Keratinocyte (primary cell): ENCODE measurements at regions not wholly inside any gene's neighbourhood (a gene's known extent, or its start where the extent isn't known, plus 50 kb on each side); places are given as distances from the start of the nearest gene placed in this dataset.

ENCODE experiments used
- DNase-seq: peaks from one replicate; pipeline ENCODE4 v3.0.0-alpha.2; 2011; ENCODE audit warnings: low read depth, missing footprints, low spot score
- FAIRE-seq: peaks from 2 replicates; lab custom pipeline; 2011; peaks lifted over from hg19 to GRCh38; lab: Jason Lieb, UNC
- H2AFZ ChIP-seq: 2 replicates; pipeline ENCODE4 v1.6.0; 2012; ENCODE audit warnings: low read length, control low read depth, inconsistent platforms; ENCODE audit not compliant: control insufficient read depth
- H3K27ac ChIP-seq: 2 replicates; pipeline ENCODE4 v1.5.1; 2011; ENCODE audit warnings: low read length; ENCODE audit not compliant: control insufficient read depth, insufficient read depth
- H3K27me3 ChIP-seq: 3 replicates; pipeline ENCODE4 v1.6.0; 2011; ENCODE audit warnings: low read length; ENCODE audit not compliant: control insufficient read depth, insufficient read depth; ENCODE audit errors: extremely low read depth
- H3K36me3 ChIP-seq, 2 experiments: 2 replicates in 1 of 2; 3 replicates in 1 of 2; pipeline ENCODE4 v1.5.1; 2011; ENCODE audit warnings: low read length in 2 of 2, mild to moderate bottlenecking in 1 of 2; ENCODE audit not compliant: control insufficient read depth in 2 of 2, insufficient read depth in 2 of 2; ENCODE audit errors: extremely low read depth in 1 of 2
- H3K4me1 ChIP-seq: 3 replicates; pipeline ENCODE4 v1.5.1; 2011; ENCODE audit warnings: low read length; ENCODE audit not compliant: control insufficient read depth, insufficient read depth; ENCODE audit errors: extremely low read depth
- H3K4me2 ChIP-seq: 3 replicates; pipeline ENCODE4 v1.6.0; 2011; ENCODE audit warnings: low read depth, low read length; ENCODE audit not compliant: control insufficient read depth, insufficient read depth; ENCODE audit errors: extremely low read depth
- H3K4me3 ChIP-seq, 3 experiments: fragments of 200-600 bp in 1 of 3; sonication (generic) in 1 of 3; 2 replicates in 2 of 3; 3 replicates in 1 of 3; pipeline ENCODE4 v1.5.1; 2011 to 2016; ENCODE audit warnings: low read length in 3 of 3, mild to moderate bottlenecking in 3 of 3, control low read depth in 2 of 3, inconsistent platforms in 1 of 3, low read depth in 1 of 3, mixed read lengths in 1 of 3, mixed run types in 1 of 3, moderate library complexity in 1 of 3; ENCODE audit not compliant: control insufficient read depth in 2 of 3, insufficient read depth in 2 of 3; ENCODE audit errors: extremely low read depth in 1 of 3
- H3K79me2 ChIP-seq: 2 replicates; pipeline ENCODE4 v1.6.0; 2012; ENCODE audit warnings: low read length; ENCODE audit not compliant: control insufficient read depth, insufficient read depth
- H3K9ac ChIP-seq: 3 replicates; pipeline ENCODE4 v1.6.0; 2011; ENCODE audit warnings: low read length; ENCODE audit not compliant: control insufficient read depth, insufficient read depth; ENCODE audit errors: extremely low read depth
- H3K9me1 ChIP-seq: 3 replicates; pipeline ENCODE4 v1.6.0; 2011; ENCODE audit warnings: low read length; ENCODE audit not compliant: control insufficient read depth, insufficient read depth; ENCODE audit errors: extremely low read depth
- H3K9me3 ChIP-seq: 2 replicates; pipeline ENCODE4 v1.5.1; 2012; ENCODE audit warnings: low read depth, low read length; ENCODE audit not compliant: control insufficient read depth
- H4K20me1 ChIP-seq: 3 replicates; pipeline ENCODE4 v1.6.0; 2011; ENCODE audit warnings: low read length; ENCODE audit not compliant: control insufficient read depth, insufficient read depth; ENCODE audit errors: extremely low read depth
- EZH2 ChIP-seq: IDR thresholded peaks from one replicate; pipeline ENCODE4 v1.6.1; 2012; ENCODE audit warnings: inconsistent platforms, mild to moderate bottlenecking, low read length, moderate library complexity
- dilution Hi-C: fragments of 300-500 bp; cut with MboI; formaldehyde crosslinking; loops from one replicate; pipeline ENCODE4 v1.7.0; 2020; ENCODE audit warnings: low sequenced_read_pairs; ENCODE audit not compliant: extremely low pct_ligation_motif_present
- TF ChIP-seq, protein P1 (sequence below), 3 experiments: IDR thresholded peaks in 1 of 3; conservative IDR thresholded peaks in 1 of 3; optimal IDR thresholded peaks in 1 of 3; 2 replicates in 2 of 3; 3 replicates in 1 of 3; pipeline versions ENCODE3 to v1.5.1; 2011; ENCODE audit warnings: low read length in 3 of 3, mild to moderate bottlenecking in 3 of 3, moderate library complexity in 2 of 3, control low read depth in 1 of 3, inconsistent platforms in 1 of 3; ENCODE audit not compliant: insufficient read depth in 2 of 3; ENCODE audit errors: extremely low read depth in 1 of 3

DNA sequence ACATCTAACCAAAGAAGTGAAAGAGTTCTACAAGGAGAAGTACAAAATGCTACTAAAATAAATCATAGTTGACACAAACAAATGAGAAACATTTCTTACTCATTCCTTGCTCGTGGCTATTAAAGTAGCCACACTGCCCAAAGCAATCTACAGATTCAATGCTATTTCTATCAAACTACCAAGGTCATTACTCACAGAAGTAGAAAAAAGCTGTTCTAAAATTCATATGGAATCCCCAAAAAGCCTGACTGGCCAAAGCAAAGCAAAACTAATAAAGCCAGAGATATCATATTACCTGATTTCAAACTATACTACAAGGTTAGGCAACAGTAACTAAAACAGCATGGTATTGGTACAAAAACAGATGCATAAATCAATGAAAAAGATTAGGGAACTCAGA is 305.6 kb downstream of the RPAP3 start:
- Histone ChIP-seq H3K27me3 (no peaks in the 10 kb centered on the region), H3K27ac (no peak overlapping the region), H3K9ac (no peak overlapping the region), H3K4me1 (peaks cover 5% of the 10 kb centered on the region), H3K9me1 (no peaks in the 10 kb centered on the region), H3K9me3 (no peaks in the 10 kb centered on the region), H3K79me2 (no peaks in the 10 kb centered on the region), H3K4me3 (no peak overlapping the region), H4K20me1 (no peaks in the 10 kb centered on the region), H3K4me2 (no peak overlapping the region), H3K36me3 (no peaks in the 10 kb centered on the region), H2AFZ (no peak overlapping the region)
- no peak for DNase-seq
- TF ChIP-seq, protein P1, sequence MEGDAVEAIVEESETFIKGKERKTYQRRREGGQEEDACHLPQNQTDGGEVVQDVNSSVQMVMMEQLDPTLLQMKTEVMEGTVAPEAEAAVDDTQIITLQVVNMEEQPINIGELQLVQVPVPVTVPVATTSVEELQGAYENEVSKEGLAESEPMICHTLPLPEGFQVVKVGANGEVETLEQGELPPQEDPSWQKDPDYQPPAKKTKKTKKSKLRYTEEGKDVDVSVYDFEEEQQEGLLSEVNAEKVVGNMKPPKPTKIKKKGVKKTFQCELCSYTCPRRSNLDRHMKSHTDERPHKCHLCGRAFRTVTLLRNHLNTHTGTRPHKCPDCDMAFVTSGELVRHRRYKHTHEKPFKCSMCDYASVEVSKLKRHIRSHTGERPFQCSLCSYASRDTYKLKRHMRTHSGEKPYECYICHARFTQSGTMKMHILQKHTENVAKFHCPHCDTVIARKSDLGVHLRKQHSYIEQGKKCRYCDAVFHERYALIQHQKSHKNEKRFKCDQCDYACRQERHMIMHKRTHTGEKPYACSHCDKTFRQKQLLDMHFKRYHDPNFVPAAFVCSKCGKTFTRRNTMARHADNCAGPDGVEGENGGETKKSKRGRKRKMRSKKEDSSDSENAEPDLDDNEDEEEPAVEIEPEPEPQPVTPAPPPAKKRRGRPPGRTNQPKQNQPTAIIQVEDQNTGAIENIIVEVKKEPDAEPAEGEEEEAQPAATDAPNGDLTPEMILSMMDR (optimal IDR thresholded peaks at IDR 0.05 in 1 of 3, IDR thresholded peaks at IDR 0.05 in 1 of 3, conservative IDR thresholded peaks at IDR 0.05 in 1 of 3; ENCODE audit: extremely low read depth in 1 of 3, insufficient read depth in 2 of 3, low read length in 3 of 3) = no peak
- no peak for TF ChIP-seq EZH2
- dilution Hi-C loops = no loop called here
- FAIRE-seq = no peak

DNA sequence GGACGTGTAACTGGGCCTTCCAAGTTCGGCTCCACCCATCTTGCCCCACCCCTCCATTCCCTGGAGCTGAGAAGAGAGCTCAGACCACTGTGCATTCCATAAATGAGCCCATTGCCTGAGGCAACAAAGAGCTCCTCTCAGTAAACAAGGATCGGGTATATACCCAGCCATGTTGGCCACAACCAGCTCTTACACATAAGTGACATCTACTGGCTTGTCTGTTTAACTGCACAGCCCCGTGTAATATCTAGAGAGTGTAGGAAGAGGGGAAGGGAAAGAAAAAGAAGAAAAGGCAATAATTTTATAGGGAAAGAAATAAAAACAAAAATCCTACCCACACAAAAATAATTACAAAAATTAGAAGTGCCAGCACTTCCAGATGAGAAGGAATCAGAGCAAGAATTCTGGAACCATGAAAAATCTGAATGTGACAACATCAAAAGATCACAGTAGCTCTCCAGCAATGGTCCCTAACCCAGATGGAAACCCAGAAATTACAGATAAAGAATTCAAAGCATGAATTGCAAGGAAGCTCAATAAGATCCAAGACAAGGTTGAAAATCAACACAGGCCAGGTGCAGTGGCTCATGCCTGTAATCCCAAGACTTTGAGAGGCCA is 308.1 kb downstream of the RPAP3 start:
- Histone ChIP-seq H3K9me3 (no peaks in the 10 kb centered on the region), H3K36me3 (no peaks in the 10 kb centered on the region), H3K9me1 (no peaks in the 10 kb centered on the region), H3K4me1 (peaks cover 15% of the 10 kb centered on the region), H4K20me1 (no peaks in the 10 kb centered on the region), H3K27me3 (no peaks in the 10 kb centered on the region), H3K79me2 (no peaks in the 10 kb centered on the region), H2AFZ (no peak overlapping the region), H3K4me3 (no peak overlapping the region), H3K9ac (no peak overlapping the region), H3K4me2 (no peak overlapping the region), H3K27ac (no peak overlapping the region)
- TF ChIP-seq EZH2 = no peak
- TF ChIP-seq, protein P1 (optimal IDR thresholded peaks at IDR 0.05 in 1 of 3, IDR thresholded peaks at IDR 0.05 in 1 of 3, conservative IDR thresholded peaks at IDR 0.05 in 1 of 3; ENCODE audit: extremely low read depth in 1 of 3, insufficient read depth in 2 of 3, low read length in 3 of 3) = peak; percentile 62 to 75 (median 73)
- peak; percentile 80 for FAIRE-seq
- DNase-seq = peak; percentile 73
- dilution Hi-C loops = no loop called here
